ENCODE measurements at regions not wholly inside any gene's neighbourhood (a gene's known extent, or its start where the extent isn't known, plus 50 kb on each side); places are given as distances from the start of the nearest gene placed in this dataset.

GRCh38 chr16:61237884-61238485, 798.3 kb downstream of the CDH8 start:
- Histone ChIP-seq H3K36me3 (ENCODE audit: control insufficient read depth, insufficient read depth, low read length) (no peaks in the 10 kb centered on the region), H3K4me3 (ENCODE audit: low read depth, low read length) (no peak overlapping the region), H3K27me3 (ENCODE audit: control insufficient read depth, insufficient read depth, low read length) (no peaks in the 10 kb centered on the region)
- FAIRE-seq (no peak), DNase-seq (ENCODE audit: low read depth) (no peak)
- no peak for TF ChIP-seq CTCF (IDR thresholded peaks at IDR 0.05; ENCODE audit: insufficient read depth, low read length, severe bottlenecking)

GRCh38 chr16:61233713-61234112, 802.5 kb downstream of the CDH8 start:
- Histone ChIP-seq H3K36me3 (ENCODE audit: control insufficient read depth, insufficient read depth, low read length) (no peaks in the 10 kb centered on the region), H3K27me3 (ENCODE audit: control insufficient read depth, insufficient read depth, low read length) (no peaks in the 10 kb centered on the region), H3K4me3 (ENCODE audit: low read depth, low read length) (no peak overlapping the region)
- DNase-seq (ENCODE audit: low read depth) (no peak), FAIRE-seq (no peak)
- no peak for TF ChIP-seq CTCF (IDR thresholded peaks at IDR 0.05; ENCODE audit: insufficient read depth, low read length, severe bottlenecking)

GRCh38 chr16:61228371-61228770, 807.9 kb downstream of the CDH8 start:
- FAIRE-seq: no peak
- Histone ChIP-seq H3K4me3 (ENCODE audit: low read depth, low read length) (no peak overlapping the region), H3K36me3 (ENCODE audit: control insufficient read depth, insufficient read depth, low read length) (no peaks in the 10 kb centered on the region), H3K27me3 (ENCODE audit: control insufficient read depth, insufficient read depth, low read length) (no peaks in the 10 kb centered on the region)
- DNase-seq (ENCODE audit: low read depth): no peak
- no peak for TF ChIP-seq CTCF (IDR thresholded peaks at IDR 0.05; ENCODE audit: insufficient read depth, low read length, severe bottlenecking)

GRCh38 chr16:61215605-61216004, 820.6 kb downstream of the CDH8 start:
- DNase-seq (ENCODE audit: low read depth) (no peak), FAIRE-seq (no peak)
- H3K4me3 ChIP-seq (ENCODE audit: low read depth, low read length): no peak overlapping the region
- no peaks in the 10 kb centered on the region for H3K36me3 ChIP-seq (ENCODE audit: control insufficient read depth, insufficient read depth, low read length)
- TF ChIP-seq CTCF (IDR thresholded peaks at IDR 0.05; ENCODE audit: insufficient read depth, low read length, severe bottlenecking): no peak
- no peaks in the 10 kb centered on the region for H3K27me3 ChIP-seq (ENCODE audit: control insufficient read depth, insufficient read depth, low read length)

GRCh38 chr16:61214780-61215179, 821.5 kb downstream of the CDH8 start:
- DNase-seq (ENCODE audit: low read depth) (no peak), FAIRE-seq (no peak)
- H3K27me3 ChIP-seq (ENCODE audit: control insufficient read depth, insufficient read depth, low read length): no peaks in the 10 kb centered on the region
- no peak for TF ChIP-seq CTCF (IDR thresholded peaks at IDR 0.05; ENCODE audit: insufficient read depth, low read length, severe bottlenecking)
- no peak overlapping the region for H3K4me3 ChIP-seq (ENCODE audit: low read depth, low read length)
- H3K36me3 ChIP-seq (ENCODE audit: control insufficient read depth, insufficient read depth, low read length): no peaks in the 10 kb centered on the region

GRCh38 chr16:61210076-61210475, 826.2 kb downstream of the CDH8 start:
- H3K4me3 ChIP-seq (ENCODE audit: low read depth, low read length): no peak overlapping the region
- no peaks in the 10 kb centered on the region for H3K27me3 ChIP-seq (ENCODE audit: control insufficient read depth, insufficient read depth, low read length)
- no peak for TF ChIP-seq CTCF (IDR thresholded peaks at IDR 0.05; ENCODE audit: insufficient read depth, low read length, severe bottlenecking)
- no peak for FAIRE-seq
- H3K36me3 ChIP-seq (ENCODE audit: control insufficient read depth, insufficient read depth, low read length): no peaks in the 10 kb centered on the region
- no peak for DNase-seq (ENCODE audit: low read depth)

Data from bronchial epithelial cell (primary cell).